NT2/D1 (cell line): ENCODE measurements at regions not wholly inside any gene's neighbourhood (a gene's known extent, or its start where the extent isn't known, plus 50 kb on each side); places are given as distances from the start of the nearest gene placed in this dataset.

ENCODE experiments used
- YY1 ChIP-seq: IDR thresholded peaks from 2 replicates; pipeline ENCODE4 v1.6.1; 2011; ENCODE audit not compliant: insufficient read length, insufficient read depth
- ZNF274 ChIP-seq: IDR thresholded peaks from 2 replicates; pipeline ENCODE4 v1.6.1; 2011; ENCODE audit warnings: mild to moderate bottlenecking, low read depth, low read length

DNA sequence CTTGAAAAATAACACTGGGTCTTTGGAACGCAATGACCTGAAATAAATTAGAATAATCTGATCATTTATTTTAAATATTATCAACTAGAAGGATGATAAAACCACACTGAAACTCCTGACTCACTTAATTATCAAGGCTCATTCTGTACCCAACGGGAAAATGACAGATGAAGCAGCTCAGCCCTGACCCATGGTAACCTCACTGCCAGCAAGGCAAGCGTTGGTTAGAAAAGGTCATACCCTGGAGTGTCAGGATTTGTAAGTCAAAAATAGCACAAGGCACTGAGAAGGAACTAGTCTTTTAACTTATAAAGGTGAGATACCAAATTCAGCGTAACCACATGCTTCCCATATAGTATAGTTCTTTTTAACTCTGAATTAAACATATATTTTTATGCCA lies 277.5 kb downstream of the ETAA1 start:
- TF ChIP-seq YY1 (no peak), ZNF274 (no peak)
